Mesenchymal stem cell (in vitro differentiated cells and primary cell): ENCODE measurements at regions not wholly inside any gene's neighbourhood (a gene's known extent, or its start where the extent isn't known, plus 50 kb on each side); places are given as distances from the start of the nearest gene placed in this dataset.

Experiments
- DNase-seq: peaks from one replicate; pipeline ENCODE4 v3.0.0-alpha.2; 2013
- H2AFZ ChIP-seq: one replicate; pipeline ENCODE4 v1.6.1; 2013; ENCODE audit warnings: low read depth, mild to moderate bottlenecking, control low read depth, inconsistent platforms, low read length, moderate library complexity
- H2AK5ac ChIP-seq: 2 replicates; pipeline ENCODE4 v1.6.1; 2013; ENCODE audit warnings: low read length, moderate library complexity, mild to moderate bottlenecking, inconsistent platforms; ENCODE audit not compliant: severe bottlenecking
- H2BK120ac ChIP-seq: one replicate; pipeline ENCODE4 v1.6.1; 2013; ENCODE audit warnings: low read depth, mild to moderate bottlenecking, inconsistent platforms, low read length, moderate library complexity
- H2BK12ac ChIP-seq, 2 experiments: one replicate each; pipeline ENCODE4 v1.6.1; 2013; ENCODE audit warnings: inconsistent platforms in 2 of 2, low read length in 2 of 2, mild to moderate bottlenecking in 2 of 2, moderate library complexity in 2 of 2, control low read depth in 1 of 2
- H2BK15ac ChIP-seq: one replicate; pipeline ENCODE4 v1.6.1; 2013; ENCODE audit warnings: mild to moderate bottlenecking, low read depth, inconsistent platforms; ENCODE audit not compliant: poor library complexity, severe bottlenecking
- H2BK5ac ChIP-seq: 2 replicates; pipeline ENCODE4 v1.6.1; 2013; ENCODE audit warnings: low read depth, mild to moderate bottlenecking, low read length, control low read depth, inconsistent platforms; ENCODE audit not compliant: poor library complexity, severe bottlenecking
- H3K14ac ChIP-seq, 2 experiments: one replicate each; pipeline ENCODE4 v1.6.1; 2013; ENCODE audit warnings: inconsistent platforms in 2 of 2, low read length in 2 of 2, control low read depth in 1 of 2, mild to moderate bottlenecking in 1 of 2, moderate library complexity in 1 of 2
- H3K18ac ChIP-seq, 2 experiments: one replicate each; pipeline ENCODE4 v1.6.1; 2013; ENCODE audit warnings: inconsistent platforms in 2 of 2, low read length in 2 of 2, control low read depth in 1 of 2, low read depth in 1 of 2, mild to moderate bottlenecking in 1 of 2
- H3K23ac ChIP-seq, 2 experiments: one replicate each; pipeline ENCODE4 v1.6.1; 2013; ENCODE audit warnings: inconsistent platforms in 2 of 2, low read length in 2 of 2, mild to moderate bottlenecking in 2 of 2, moderate library complexity in 2 of 2, control low read depth in 1 of 2
- H3K27ac ChIP-seq: 2 replicates; pipeline ENCODE4 v1.5.1; 2013; ENCODE audit warnings: mild to moderate bottlenecking, moderate library complexity, low read length, control low read depth, inconsistent platforms; ENCODE audit not compliant: poor library complexity, severe bottlenecking
- H3K27me3 ChIP-seq, 2 experiments: 2 replicates each; pipeline versions ENCODE4 v1.6.1 to v1.7.0; 2013; ENCODE audit warnings: low read length in 2 of 2, mild to moderate bottlenecking in 2 of 2, moderate library complexity in 2 of 2, control low read depth in 1 of 2, inconsistent platforms in 1 of 2; ENCODE audit not compliant: control insufficient read depth in 1 of 2, insufficient read depth in 1 of 2
- H3K36me3 ChIP-seq, 2 experiments: 2 replicates each; pipeline versions ENCODE4 v1.6.1 to v1.7.0; 2013; ENCODE audit warnings: low read length in 2 of 2, control low read depth in 1 of 2, inconsistent platforms in 1 of 2, low read depth in 1 of 2, mild to moderate bottlenecking in 1 of 2; ENCODE audit not compliant: insufficient read depth in 2 of 2, control insufficient read depth in 1 of 2
- H3K4ac ChIP-seq, 2 experiments: one replicate each; pipeline ENCODE4 v1.6.1; 2013; ENCODE audit warnings: inconsistent platforms in 2 of 2, low read length in 2 of 2, mild to moderate bottlenecking in 2 of 2, moderate library complexity in 2 of 2, control low read depth in 1 of 2, low read depth in 1 of 2
- H3K4me1 ChIP-seq: 2 replicates; pipeline ENCODE4 v1.6.1; 2013; ENCODE audit warnings: low read depth, low read length, control low read depth; ENCODE audit not compliant: control insufficient read depth, insufficient read depth
- H3K4me2 ChIP-seq: 2 replicates; pipeline ENCODE4 v1.6.1; 2013; ENCODE audit warnings: low read length, mild to moderate bottlenecking, inconsistent platforms; ENCODE audit not compliant: poor library complexity, severe bottlenecking
- H3K4me3 ChIP-seq, 2 experiments: 2 replicates each; pipeline versions ENCODE4 v1.5.1 to v1.7.0; 2013; ENCODE audit warnings: low read length in 2 of 2, mild to moderate bottlenecking in 2 of 2, control low read depth in 1 of 2, low read depth in 1 of 2; ENCODE audit not compliant: insufficient read depth in 1 of 2
- H3K79me1 ChIP-seq: replicated peaks from 2 replicates; pipeline ENCODE4 v1.6.1; 2013; ENCODE audit warnings: mild to moderate bottlenecking, control low read depth, low read length, inconsistent platforms; ENCODE audit not compliant: poor library complexity, severe bottlenecking
- H3K9ac ChIP-seq: 2 replicates; pipeline ENCODE4 v1.7.0; 2013; ENCODE audit warnings: mild to moderate bottlenecking, low read length, moderate library complexity
- H3K9me3 ChIP-seq: 2 replicates; pipeline ENCODE4 v1.7.0; 2013; ENCODE audit warnings: mild to moderate bottlenecking, low read length; ENCODE audit not compliant: control insufficient read depth
- H4K8ac ChIP-seq: one replicate; pipeline ENCODE4 v1.6.1; 2013; ENCODE audit warnings: inconsistent platforms, mild to moderate bottlenecking, low read length, moderate library complexity
- H4K91ac ChIP-seq: one replicate; pipeline ENCODE4 v1.6.1; 2013; ENCODE audit warnings: mild to moderate bottlenecking, low read length, inconsistent platforms
- WGBS: methylation state at CpG from one replicate; pipeline ENCODE4 v1.1.7; 2013; ENCODE audit warnings: mixed read lengths; 5-methylcytosine and 5-hydroxymethylcytosine counted together

DNA sequence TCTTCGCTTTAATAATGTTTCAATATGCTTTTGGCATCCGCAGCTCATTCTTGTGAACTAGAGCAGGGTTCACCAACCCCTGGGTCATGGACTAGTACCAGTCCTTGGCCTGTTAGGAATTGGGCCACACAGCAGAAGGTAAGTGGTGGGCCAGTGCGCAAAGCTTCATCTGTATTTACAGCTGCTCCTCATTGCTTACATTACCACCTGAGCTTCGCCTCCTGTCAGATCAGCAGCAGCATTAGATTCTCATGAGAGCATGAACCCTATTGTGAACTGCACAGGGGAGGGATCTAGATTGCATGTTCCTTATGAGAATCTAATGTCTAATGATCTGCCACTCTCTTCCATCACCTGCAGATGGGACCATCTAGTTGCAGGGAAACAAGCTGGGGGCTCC, 75.5 kb upstream of the GGTLC1 start:
- no peak overlapping the region for H2BK12ac ChIP-seq
- H3K18ac ChIP-seq: no peak overlapping the region
- H2BK5ac ChIP-seq: no peak overlapping the region
- DNase-seq: no peak
- H3K36me3 ChIP-seq: no peaks in the 10 kb centered on the region
- H3K4me1 ChIP-seq: no peaks in the 10 kb centered on the region
- H3K27me3 ChIP-seq: peaks cover 0 to 10% of the 10 kb centered on the region in 2 experiments
- H3K4me3 ChIP-seq: no peak overlapping the region
- no peak overlapping the region for H3K9ac ChIP-seq
- 77% methylated on average over 4 of the region's 4 CpGs for WGBS
- H3K9me3 ChIP-seq: no peaks in the 10 kb centered on the region
- no peak overlapping the region for H2BK120ac ChIP-seq
- no peak overlapping the region for H3K27ac ChIP-seq
- no peak overlapping the region for H3K14ac ChIP-seq
- no peak overlapping the region for H4K8ac ChIP-seq
- H3K4me2 ChIP-seq: no peak overlapping the region
- no peak overlapping the region for H2AK5ac ChIP-seq
- H2AFZ ChIP-seq: no peak overlapping the region
- no peak overlapping the region for H3K4ac ChIP-seq
- H3K23ac ChIP-seq: no peak overlapping the region
- H4K91ac ChIP-seq: no peak overlapping the region
- H2BK15ac ChIP-seq: no peak overlapping the region
- H3K79me1 ChIP-seq: no peaks in the 10 kb centered on the region

DNA sequence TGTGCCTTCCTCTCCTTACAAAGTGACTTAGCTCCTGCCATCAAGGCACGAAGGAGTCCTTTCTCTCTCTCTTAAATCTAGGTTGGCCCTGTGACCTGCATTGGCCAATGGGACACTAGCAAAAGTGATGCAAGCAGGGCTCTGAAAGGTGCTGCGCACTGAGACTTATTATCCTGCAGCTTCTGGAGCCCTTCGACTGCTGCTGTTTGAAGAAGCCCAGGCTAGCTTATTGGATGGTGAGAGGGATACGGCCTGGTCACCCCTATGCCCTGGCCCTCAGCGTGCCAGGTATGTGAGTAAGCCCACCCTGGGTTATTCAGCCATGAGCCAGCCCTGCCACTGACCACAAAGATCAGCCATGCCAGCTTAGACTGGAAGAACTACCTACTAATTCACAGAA, 74.5 kb upstream of the GGTLC1 start:
- Histone ChIP-seq H3K9ac (no peak overlapping the region), H4K91ac (no peak overlapping the region), H3K18ac (no peak overlapping the region), H3K4me2 (no peak overlapping the region), H3K9me3 (no peaks in the 10 kb centered on the region), H3K27me3 (peaks cover 0 to 10% of the 10 kb centered on the region in 2 experiments), H3K36me3 (no peaks in the 10 kb centered on the region), H3K27ac (no peak overlapping the region), H3K4ac (no peak overlapping the region), H3K4me3 (no peak overlapping the region), H2AK5ac (no peak overlapping the region), H2AFZ (no peak overlapping the region), H4K8ac (no peak overlapping the region), H2BK15ac (no peak overlapping the region), H2BK5ac (no peak overlapping the region), H3K4me1 (no peaks in the 10 kb centered on the region), H3K23ac (no peak overlapping the region), H3K14ac (no peak overlapping the region), H3K79me1 (no peaks in the 10 kb centered on the region), H2BK120ac (no peak overlapping the region), H2BK12ac (no peak overlapping the region)
- no peak for DNase-seq
- WGBS: 75% methylated on average over 5 of the region's 5 CpGs

DNA sequence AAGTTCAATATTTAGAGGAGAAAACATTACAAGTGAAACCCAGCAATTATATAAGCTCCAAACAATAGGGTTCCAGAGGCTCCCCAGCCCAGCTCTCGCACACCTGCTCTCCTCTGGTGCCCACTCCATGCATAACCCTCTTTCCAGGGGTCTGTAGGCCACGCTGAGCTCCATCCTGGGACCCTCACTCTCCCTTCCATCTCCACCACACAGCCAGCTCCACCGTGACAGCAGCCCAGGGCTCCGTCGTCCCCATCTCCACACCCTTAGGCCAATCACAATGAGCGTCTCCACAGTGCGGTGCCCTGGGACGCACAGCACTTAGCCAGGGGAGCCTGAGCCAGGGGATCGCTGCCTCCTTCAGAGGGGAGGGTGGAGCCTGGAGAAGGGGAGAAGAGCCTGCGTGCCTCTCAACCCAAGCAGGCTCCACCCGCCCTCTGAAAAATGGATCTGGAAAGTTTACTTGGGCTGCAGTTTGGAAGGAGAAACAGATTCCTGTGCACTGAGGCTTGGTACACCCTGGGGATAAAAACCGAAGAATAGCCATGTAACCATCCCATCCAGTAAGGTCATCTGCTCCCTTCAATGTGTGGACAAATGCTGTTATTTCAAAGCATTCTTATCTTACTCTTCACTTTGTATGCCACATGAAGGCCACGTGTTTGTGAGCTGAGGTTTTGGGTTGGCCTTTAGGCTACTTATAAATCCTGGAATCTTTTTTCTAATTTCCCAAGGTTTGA, 72.4 kb upstream of the GGTLC1 start:
- Histone ChIP-seq H3K4me2 (no peak overlapping the region), H3K4ac (no peak overlapping the region), H3K9me3 (no peaks in the 10 kb centered on the region), H2BK15ac (no peak overlapping the region), H3K4me1 (no peaks in the 10 kb centered on the region), H3K36me3 (no peaks in the 10 kb centered on the region), H2AFZ (no peak overlapping the region), H3K4me3 (no peak overlapping the region), H3K23ac (no peak overlapping the region), H3K27ac (no peak overlapping the region), H3K27me3 (peaks cover 0 to 3% of the 10 kb centered on the region in 2 experiments), H3K14ac (no peak overlapping the region), H3K9ac (no peak overlapping the region), H3K18ac (no peak overlapping the region), H2BK12ac (no peak overlapping the region), H2BK5ac (no peak overlapping the region), H4K91ac (no peak overlapping the region), H2AK5ac (no peak overlapping the region), H3K79me1 (no peaks in the 10 kb centered on the region), H2BK120ac (no peak overlapping the region), H4K8ac (no peak overlapping the region)
- 39% methylated on average over 9 of the region's 13 CpGs for WGBS
- no peak for DNase-seq

GRCh38 chr20:24059174-24059573, 70.6 kb upstream of the GGTLC1 start:
- Histone ChIP-seq H3K4me1 (no peaks in the 10 kb centered on the region), H2BK12ac (no peak overlapping the region), H3K9ac (no peak overlapping the region), H3K4ac (no peak overlapping the region), H3K23ac (no peak overlapping the region), H3K4me2 (no peak overlapping the region), H2AFZ (no peak overlapping the region), H3K36me3 (no peaks in the 10 kb centered on the region), H2BK15ac (no peak overlapping the region), H2BK5ac (no peak overlapping the region), H3K4me3 (no peak overlapping the region), H2AK5ac (no peak overlapping the region), H3K14ac (no peak overlapping the region), H3K9me3 (no peaks in the 10 kb centered on the region), H3K79me1 (no peaks in the 10 kb centered on the region), H3K27me3 (no peaks in the 10 kb centered on the region), H4K91ac (no peak overlapping the region), H4K8ac (no peak overlapping the region), H3K27ac (no peak overlapping the region), H2BK120ac (no peak overlapping the region), H3K18ac (no peak overlapping the region)
- DNase-seq: no peak
- 65% methylated on average over 2 of the region's 5 CpGs for whole genome bisulfite sequencing
